ENCODE measurements at regions not wholly inside any gene's neighbourhood (a gene's known extent, or its start where the extent isn't known, plus 50 kb on each side); places are given as distances from the start of the nearest gene placed in this dataset.

GRCh38 chr6:14727494-14728395 lies 518.1 kb upstream of the JARID2 start:
- ATAC-seq (ENCODE audit: low FRiP score in 2 of 2) (peak; percentile 71 to 77), DNase-seq (peak in 1 of 2 donors; percentile 68)
- H3K4me1 ChIP-seq = peaks cover 0 to 20% (median 11%) of the 10 kb centered on the region in 4 donors
- TF ChIP-seq EP300 (IDR thresholded peaks at IDR 0.05) (peak in 1 of 4 donors; percentile 27), POLR2AphosphoS5 (IDR thresholded peaks at IDR 0.05) (peak; percentile 7 to 66), POLR2A (IDR thresholded peaks at IDR 0.05) (peak in 1 of 4 donors; percentile 6), CTCF (IDR thresholded peaks at IDR 0.05) (no peak)
- no peak overlapping the region for H3K4me3 ChIP-seq
- H3K27ac ChIP-seq = peak overlapping the region; percentile 68 to 83 (median 81)
- WGBS, 2 donors = 74 to 75% methylated on average over 7 of the region's 7 CpGs
- no peaks in the 10 kb centered on the region for H3K36me3 ChIP-seq
- no peaks in the 10 kb centered on the region for H3K27me3 ChIP-seq
- H3K9me3 ChIP-seq = no peaks in the 10 kb centered on the region

GRCh38 chr6:14728396-14729024 lies 517.4 kb upstream of the JARID2 start:
- Histone ChIP-seq H3K27me3 (no peaks in the 10 kb centered on the region), H3K9me3 (no peaks in the 10 kb centered on the region), H3K36me3 (no peaks in the 10 kb centered on the region), H3K4me3 (no peak overlapping the region), H3K27ac (peak overlapping the region; percentile 68 to 83 (median 81)), H3K4me1 (peaks cover 0 to 22% (median 14%) of the 10 kb centered on the region in 4 donors)
- TF ChIP-seq CTCF (IDR thresholded peaks at IDR 0.05) (no peak), POLR2A (IDR thresholded peaks at IDR 0.05) (no peak), EP300 (IDR thresholded peaks at IDR 0.05) (peak in 1 of 4 donors; percentile 37), POLR2AphosphoS5 (IDR thresholded peaks at IDR 0.05) (peak; percentile 40 to 56)
- ATAC-seq (ENCODE audit: low FRiP score in 2 of 2) (peak; percentile 66 to 68), DNase-seq (peak in 1 of 2 donors; percentile 79)
- 71 to 78% methylated on average over 10 of the region's 10 CpGs for WGBS, 2 donors

DNA sequence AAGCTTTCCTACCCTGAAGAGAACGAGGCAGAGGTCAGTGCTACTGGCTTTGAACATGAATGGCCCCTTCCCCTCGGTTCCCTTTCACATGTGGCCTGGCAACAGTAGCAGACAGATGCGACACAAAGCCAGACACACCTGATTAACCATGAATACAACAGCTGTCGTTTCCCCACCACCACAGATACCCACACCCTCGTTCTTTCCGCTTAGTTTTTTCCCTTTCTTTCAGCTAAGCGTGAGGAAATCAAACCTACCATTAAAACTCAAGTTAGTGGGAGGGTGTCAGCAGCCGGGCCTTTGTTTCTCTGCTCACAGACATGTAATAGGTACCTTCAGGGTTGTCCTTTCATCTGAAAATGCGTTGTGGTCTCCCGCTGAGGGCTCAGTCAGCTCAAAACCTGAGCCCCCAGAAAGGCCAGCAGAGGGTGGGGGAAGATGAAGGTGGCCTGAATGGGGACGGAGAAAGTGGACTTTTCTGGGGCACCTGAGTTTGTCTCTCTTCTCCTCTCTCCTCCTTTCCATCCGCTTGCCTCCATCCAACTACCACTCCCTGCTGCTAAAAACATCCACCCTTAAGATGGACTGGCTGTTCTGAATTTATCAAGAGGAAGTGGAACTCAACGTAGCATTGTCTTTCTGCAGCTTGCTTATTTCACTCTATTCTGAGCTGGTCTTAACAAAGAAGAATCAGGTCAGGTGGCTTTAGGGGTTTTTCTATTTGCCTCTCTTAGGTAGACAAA lies 516.6 kb upstream of the JARID2 start:
- no peak for DNase-seq
- Histone ChIP-seq H3K27me3 (no peaks in the 10 kb centered on the region), H3K4me1 (peaks cover 4 to 22% (median 15%) of the 10 kb centered on the region in 4 donors), H3K36me3 (no peaks in the 10 kb centered on the region), H3K9me3 (no peaks in the 10 kb centered on the region), H3K27ac (peak overlapping the region in 3 of 4 donors; percentile 80 to 83 (median 82)), H3K4me3 (no peak overlapping the region)
- TF ChIP-seq POLR2AphosphoS5 (IDR thresholded peaks at IDR 0.05) = no peak
- TF ChIP-seq EP300 (IDR thresholded peaks at IDR 0.05) = no peak
- TF ChIP-seq CTCF (IDR thresholded peaks at IDR 0.05) = no peak
- TF ChIP-seq POLR2A (IDR thresholded peaks at IDR 0.05) = no peak
- ATAC-seq (ENCODE audit: low FRiP score in 2 of 2) = no peak
- 78 to 81% methylated on average over 13 of the region's 13 CpGs for WGBS, 2 donors

DNA sequence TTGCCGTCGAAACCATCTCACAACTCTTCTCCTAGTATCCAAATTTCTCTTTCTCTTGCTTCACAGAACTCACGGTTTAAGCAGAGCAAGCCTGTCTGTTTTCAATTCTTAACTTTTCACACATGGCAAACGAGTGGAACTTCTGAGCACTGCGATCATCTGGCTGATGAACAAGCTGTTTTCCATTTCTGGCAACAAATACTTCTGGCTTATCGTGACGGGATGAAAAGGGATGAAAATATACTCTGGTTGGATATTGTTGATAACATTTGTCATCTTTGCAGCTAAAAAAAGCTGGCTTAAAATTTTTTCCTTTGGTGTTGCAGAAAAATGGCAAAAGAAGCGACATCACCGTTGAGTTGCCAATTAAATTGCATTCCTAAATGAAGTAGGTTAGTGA lies 515.2 kb upstream of the JARID2 start:
- H3K27me3 ChIP-seq = no peaks in the 10 kb centered on the region
- no peaks in the 10 kb centered on the region for H3K9me3 ChIP-seq
- no peak overlapping the region for H3K4me3 ChIP-seq
- DNase-seq (no peak), ATAC-seq (ENCODE audit: low FRiP score in 2 of 2) (peak in 1 of 2 donors; percentile 13)
- H3K4me1 ChIP-seq = peaks cover 10 to 29% (median 17%) of the 10 kb centered on the region in 4 donors
- WGBS, 2 donors = 69 to 84% methylated on average over 9 of the region's 9 CpGs
- TF ChIP-seq EP300 (IDR thresholded peaks at IDR 0.05) = no peak
- no peak for TF ChIP-seq POLR2A (IDR thresholded peaks at IDR 0.05)
- no peak for TF ChIP-seq POLR2AphosphoS5 (IDR thresholded peaks at IDR 0.05)
- TF ChIP-seq CTCF (IDR thresholded peaks at IDR 0.05) = no peak
- no peaks in the 10 kb centered on the region for H3K36me3 ChIP-seq
- no peak overlapping the region for H3K27ac ChIP-seq

Measured in upper lobe of left lung (tissue), 6 donors.